ENCODE measurements at regions not wholly inside any gene's neighbourhood (a gene's known extent, or its start where the extent isn't known, plus 50 kb on each side); places are given as distances from the start of the nearest gene placed in this dataset.

- no peaks in the 10 kb centered on the region for H3K4me1 ChIP-seq (ENCODE audit: insufficient read depth, low read length)
- no peaks in the 10 kb centered on the region for H3K79me2 ChIP-seq (ENCODE audit: insufficient read depth, low read length)
- no peak overlapping the region for H3K4me3 Mint-ChIP-seq (ENCODE audit: unreplicated experiment)
- DNase-seq (ENCODE audit: low read depth), result peak; percentile 86
- H3K4me1 Mint-ChIP-seq (ENCODE audit: low read depth, unreplicated experiment), result peaks cover 24% of the 10 kb centered on the region
- TF ChIP-seq EZH2 (IDR thresholded peaks at IDR 0.05; ENCODE audit: insufficient read depth, low read length), result no peak
- TF ChIP-seq, protein P1, sequence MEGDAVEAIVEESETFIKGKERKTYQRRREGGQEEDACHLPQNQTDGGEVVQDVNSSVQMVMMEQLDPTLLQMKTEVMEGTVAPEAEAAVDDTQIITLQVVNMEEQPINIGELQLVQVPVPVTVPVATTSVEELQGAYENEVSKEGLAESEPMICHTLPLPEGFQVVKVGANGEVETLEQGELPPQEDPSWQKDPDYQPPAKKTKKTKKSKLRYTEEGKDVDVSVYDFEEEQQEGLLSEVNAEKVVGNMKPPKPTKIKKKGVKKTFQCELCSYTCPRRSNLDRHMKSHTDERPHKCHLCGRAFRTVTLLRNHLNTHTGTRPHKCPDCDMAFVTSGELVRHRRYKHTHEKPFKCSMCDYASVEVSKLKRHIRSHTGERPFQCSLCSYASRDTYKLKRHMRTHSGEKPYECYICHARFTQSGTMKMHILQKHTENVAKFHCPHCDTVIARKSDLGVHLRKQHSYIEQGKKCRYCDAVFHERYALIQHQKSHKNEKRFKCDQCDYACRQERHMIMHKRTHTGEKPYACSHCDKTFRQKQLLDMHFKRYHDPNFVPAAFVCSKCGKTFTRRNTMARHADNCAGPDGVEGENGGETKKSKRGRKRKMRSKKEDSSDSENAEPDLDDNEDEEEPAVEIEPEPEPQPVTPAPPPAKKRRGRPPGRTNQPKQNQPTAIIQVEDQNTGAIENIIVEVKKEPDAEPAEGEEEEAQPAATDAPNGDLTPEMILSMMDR (IDR thresholded peaks at IDR 0.05; ENCODE audit: insufficient read depth, low read depth, low read length), result no peak
- FAIRE-seq, result no peak
- H3K27ac ChIP-seq (ENCODE audit: low read depth, low read length), result peak overlapping the region; percentile 35
- no peaks in the 10 kb centered on the region for H3K9me3 ChIP-seq (ENCODE audit: insufficient read depth, low read depth, low read length)
- no peaks in the 10 kb centered on the region for H3K27me3 ChIP-seq (ENCODE audit: insufficient read depth, low read length)
- H3K4me3 ChIP-seq (ENCODE audit: insufficient read depth, low read depth, low read length), result no peak overlapping the region
- peak overlapping the region; percentile 95 for H3K27ac Mint-ChIP-seq (ENCODE audit: unreplicated experiment)
- no peaks in the 10 kb centered on the region for H3K36me3 Mint-ChIP-seq (ENCODE audit: low read depth, unreplicated experiment)
- peak overlapping the region; percentile 5 for H3K4me2 ChIP-seq (ENCODE audit: low read length)
- no peak overlapping the region for H3K9ac ChIP-seq (ENCODE audit: low read length)
- H3K9me3 Mint-ChIP-seq (ENCODE audit: unreplicated experiment), result peaks cover 3% of the 10 kb centered on the region
- no peaks in the 10 kb centered on the region for H3K27me3 Mint-ChIP-seq (ENCODE audit: low read depth, unreplicated experiment)
- H2AFZ ChIP-seq (ENCODE audit: low read depth, low read length), result peak overlapping the region; percentile 3
- H3K36me3 ChIP-seq (ENCODE audit: insufficient read depth, low read length), result no peaks in the 10 kb centered on the region
- no peaks in the 10 kb centered on the region for H4K20me1 ChIP-seq (ENCODE audit: insufficient read depth, low read length)
Measured at GRCh38 chr12:43112101-43112920, 439.7 kb downstream of the ADAMTS20 start.

GRCh38 chr12:43111608-43112007, 440.4 kb downstream of the ADAMTS20 start:
- no peak for FAIRE-seq
- peak; percentile 83 for DNase-seq (ENCODE audit: low read depth)
- Histone ChIP-seq H2AFZ (ENCODE audit: low read depth, low read length) (no peak overlapping the region), H3K4me3 (ENCODE audit: insufficient read depth, low read depth, low read length) (no peak overlapping the region), H3K9me3 (ENCODE audit: insufficient read depth, low read depth, low read length) (no peaks in the 10 kb centered on the region), H3K79me2 (ENCODE audit: insufficient read depth, low read length) (no peaks in the 10 kb centered on the region), H3K4me1 (ENCODE audit: insufficient read depth, low read length) (no peaks in the 10 kb centered on the region), H3K27ac (ENCODE audit: low read depth, low read length) (peak overlapping the region; percentile 50), H3K27me3 (ENCODE audit: insufficient read depth, low read length) (no peaks in the 10 kb centered on the region), H3K36me3 (ENCODE audit: insufficient read depth, low read length) (no peaks in the 10 kb centered on the region), H3K4me2 (ENCODE audit: low read length) (peak overlapping the region; percentile 5), H3K9ac (ENCODE audit: low read length) (no peak overlapping the region), H4K20me1 (ENCODE audit: insufficient read depth, low read length) (no peaks in the 10 kb centered on the region)
- H3K36me3 Mint-ChIP-seq (ENCODE audit: low read depth, unreplicated experiment), result no peaks in the 10 kb centered on the region
- no peak overlapping the region for H3K4me3 Mint-ChIP-seq (ENCODE audit: unreplicated experiment)
- H3K4me1 Mint-ChIP-seq (ENCODE audit: low read depth, unreplicated experiment), result peaks cover 25% of the 10 kb centered on the region
- no peak for TF ChIP-seq EZH2 (IDR thresholded peaks at IDR 0.05; ENCODE audit: insufficient read depth, low read length)
- TF ChIP-seq, protein P1 (IDR thresholded peaks at IDR 0.05; ENCODE audit: insufficient read depth, low read depth, low read length), result no peak
- peak overlapping the region; percentile 95 for H3K27ac Mint-ChIP-seq (ENCODE audit: unreplicated experiment)
- H3K9me3 Mint-ChIP-seq (ENCODE audit: unreplicated experiment), result peaks cover 3% of the 10 kb centered on the region
- H3K27me3 Mint-ChIP-seq (ENCODE audit: low read depth, unreplicated experiment), result no peaks in the 10 kb centered on the region
